ENCODE measurements at regions not wholly inside any gene's neighbourhood (a gene's known extent, or its start where the extent isn't known, plus 50 kb on each side); places are given as distances from the start of the nearest gene placed in this dataset.

DNA sequence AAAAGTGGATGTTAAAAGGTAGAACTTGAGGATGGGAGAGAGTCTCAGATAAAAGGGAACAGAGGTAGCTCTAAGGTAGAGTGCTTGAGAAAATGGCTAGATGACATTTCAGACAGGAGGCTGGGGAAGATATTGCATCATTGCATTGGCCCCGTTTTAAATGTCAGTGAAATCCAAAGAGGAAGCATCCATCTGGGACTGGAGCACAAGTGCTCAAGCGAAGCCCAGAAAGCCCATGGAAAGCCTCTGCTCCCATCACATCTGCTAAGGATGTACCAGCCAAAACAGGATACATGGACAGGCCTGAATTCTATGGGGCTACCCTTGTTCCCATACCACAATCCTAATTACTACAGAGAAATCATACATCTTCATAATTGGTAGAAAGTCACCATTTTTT is 581.5 kb upstream of the TMEM132C start:
- no peaks in the 10 kb centered on the region for H3K36me3 Mint-ChIP-seq (ENCODE audit: insufficient read depth)
- H3K27ac Mint-ChIP-seq (ENCODE audit: low read depth): no peak overlapping the region
- H3K9me3 Mint-ChIP-seq: no peaks in the 10 kb centered on the region
- ATAC-seq (replicated peaks; ENCODE audit: extremely low read depth, poor library complexity, severe bottlenecking) (no peak), DNase-seq (ENCODE audit: low spot score in 2 of 2) (no peak)
- no peaks in the 10 kb centered on the region for H3K4me1 Mint-ChIP-seq
- peaks cover 21% of the 10 kb centered on the region for H3K27me3 Mint-ChIP-seq
- no peak overlapping the region for H3K4me3 Mint-ChIP-seq

DNA sequence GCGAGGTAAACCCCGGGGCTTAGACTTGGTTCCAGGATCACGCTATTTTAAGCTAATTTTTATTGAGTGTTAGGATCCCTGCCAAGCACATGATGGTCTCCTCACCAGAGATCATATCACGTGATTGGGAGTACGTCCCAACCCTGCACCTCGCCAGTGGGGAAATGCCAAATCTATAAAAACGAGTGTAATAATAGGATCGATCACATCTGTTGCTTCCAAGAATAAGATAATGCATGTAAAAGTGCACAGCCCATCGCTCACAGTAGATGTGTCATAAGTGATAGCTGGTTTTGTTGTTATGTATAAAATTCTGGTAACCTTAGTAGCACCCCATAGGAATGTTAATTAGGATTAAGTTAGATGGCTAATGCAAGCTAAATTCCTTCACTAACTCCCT is 581.0 kb upstream of the TMEM132C start:
- ATAC-seq (replicated peaks; ENCODE audit: extremely low read depth, poor library complexity, severe bottlenecking): no peak
- no peaks in the 10 kb centered on the region for H3K36me3 Mint-ChIP-seq (ENCODE audit: insufficient read depth)
- no peak overlapping the region for H3K27ac Mint-ChIP-seq (ENCODE audit: low read depth)
- no peak overlapping the region for H3K4me3 Mint-ChIP-seq
- H3K4me1 Mint-ChIP-seq: no peaks in the 10 kb centered on the region
- peaks cover 21% of the 10 kb centered on the region for H3K27me3 Mint-ChIP-seq
- DNase-seq (ENCODE audit: low spot score in 2 of 2): no peak
- H3K9me3 Mint-ChIP-seq: no peaks in the 10 kb centered on the region

DNA sequence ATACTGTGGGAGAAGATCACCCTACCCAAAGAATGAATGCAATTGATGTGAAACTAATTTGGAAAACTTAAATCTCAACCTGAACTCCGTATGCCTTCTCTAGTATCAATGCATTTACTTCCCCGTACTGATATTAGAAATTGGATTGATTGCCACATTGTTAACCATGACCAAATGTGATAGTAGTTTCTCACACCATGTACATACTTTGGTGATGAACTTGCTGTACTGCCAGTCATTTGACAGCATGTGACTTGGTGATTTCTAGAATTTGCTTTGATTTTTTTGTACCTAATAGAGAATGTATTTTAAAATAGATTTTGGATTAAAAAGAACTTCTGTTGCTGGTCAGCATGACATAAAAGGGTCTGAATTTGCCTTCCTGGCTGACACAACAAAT is 579.8 kb upstream of the TMEM132C start:
- no peak for DNase-seq (ENCODE audit: low spot score in 2 of 2)
- H3K9me3 Mint-ChIP-seq: no peaks in the 10 kb centered on the region
- H3K4me1 Mint-ChIP-seq: no peaks in the 10 kb centered on the region
- no peak for ATAC-seq (replicated peaks; ENCODE audit: extremely low read depth, poor library complexity, severe bottlenecking)
- H3K36me3 Mint-ChIP-seq (ENCODE audit: insufficient read depth): no peaks in the 10 kb centered on the region
- H3K4me3 Mint-ChIP-seq: no peak overlapping the region
- H3K27me3 Mint-ChIP-seq: peaks cover 10% of the 10 kb centered on the region
- H3K27ac Mint-ChIP-seq (ENCODE audit: low read depth): no peak overlapping the region

DNA sequence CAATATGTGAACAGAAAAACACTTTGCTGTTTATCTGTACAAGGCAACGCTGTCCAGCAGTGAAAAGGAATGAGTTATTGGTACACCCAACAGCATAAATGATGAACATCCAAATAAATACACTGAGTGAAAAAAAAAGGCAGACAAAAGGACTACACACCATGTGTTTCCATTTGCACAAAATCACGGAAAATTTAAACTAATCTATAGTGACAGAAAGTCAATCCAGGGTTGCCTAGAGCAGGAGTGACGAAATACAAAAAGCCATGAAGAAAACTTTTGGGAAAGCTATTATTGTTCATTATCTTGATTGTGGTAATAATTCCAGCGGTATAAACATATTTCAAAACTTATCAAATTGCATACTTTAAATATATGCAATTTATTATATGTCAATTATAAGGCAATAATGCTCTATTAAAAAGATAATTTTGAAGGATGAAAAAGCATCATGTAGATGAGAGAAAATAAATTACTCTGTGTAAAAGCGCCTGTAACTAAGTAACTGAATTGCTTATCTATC is 578.0 kb upstream of the TMEM132C start:
- no peaks in the 10 kb centered on the region for H3K27me3 Mint-ChIP-seq
- H3K36me3 Mint-ChIP-seq (ENCODE audit: insufficient read depth): no peaks in the 10 kb centered on the region
- no peak overlapping the region for H3K4me3 Mint-ChIP-seq
- ATAC-seq (replicated peaks; ENCODE audit: extremely low read depth, poor library complexity, severe bottlenecking): no peak
- H3K9me3 Mint-ChIP-seq: no peaks in the 10 kb centered on the region
- H3K27ac Mint-ChIP-seq (ENCODE audit: low read depth): no peak overlapping the region
- no peak for DNase-seq (ENCODE audit: low spot score in 2 of 2)
- no peaks in the 10 kb centered on the region for H3K4me1 Mint-ChIP-seq

DNA sequence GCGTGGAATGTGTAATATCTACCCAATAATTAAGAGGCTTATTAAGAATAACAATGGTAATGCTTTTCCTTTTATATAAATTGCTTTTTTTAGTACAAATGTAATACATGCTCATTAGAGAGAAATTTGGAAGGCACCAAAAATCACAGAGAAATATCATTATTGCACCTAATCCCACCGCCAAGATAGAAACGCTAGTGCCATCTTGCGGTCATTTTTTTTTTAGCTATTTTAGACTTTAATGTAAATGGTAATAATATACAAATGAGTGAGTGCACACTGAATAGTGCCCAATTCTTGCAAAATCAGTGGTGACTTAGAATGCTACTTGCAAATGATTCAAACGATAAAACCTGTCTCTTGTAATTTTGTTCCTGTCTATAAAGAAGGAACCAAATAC is 576.8 kb upstream of the TMEM132C start:
- Mint-ChIP-seq H3K9me3 (no peaks in the 10 kb centered on the region), H3K4me3 (no peak overlapping the region), H3K4me1 (no peaks in the 10 kb centered on the region), H3K27ac (ENCODE audit: low read depth) (no peak overlapping the region), H3K27me3 (no peaks in the 10 kb centered on the region), H3K36me3 (ENCODE audit: insufficient read depth) (no peaks in the 10 kb centered on the region)
- ATAC-seq (replicated peaks; ENCODE audit: extremely low read depth, poor library complexity, severe bottlenecking) (no peak), DNase-seq (ENCODE audit: low spot score in 2 of 2) (no peak)

DNA sequence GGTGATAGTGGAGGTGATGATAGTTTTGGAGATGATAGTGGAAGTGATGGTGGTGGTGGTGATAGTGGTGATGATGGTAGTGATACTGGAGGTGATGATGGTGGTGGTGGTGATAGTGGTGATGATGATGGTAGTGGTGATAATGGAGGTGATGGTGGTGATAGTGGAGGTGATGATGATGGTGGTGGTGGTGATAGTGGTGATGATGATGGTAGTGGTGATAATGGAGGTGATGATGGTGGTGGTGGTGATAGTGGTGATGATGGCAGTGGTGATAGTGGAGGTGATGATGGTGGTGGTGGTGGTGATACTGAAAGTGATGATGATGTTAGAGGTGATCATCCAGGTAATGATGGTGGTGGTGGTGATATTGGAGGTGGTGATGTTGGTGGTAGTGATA is 570.0 kb upstream of the TMEM132C start:
- Mint-ChIP-seq H3K4me1 (no peaks in the 10 kb centered on the region), H3K4me3 (no peak overlapping the region), H3K9me3 (peaks cover 9% of the 10 kb centered on the region), H3K36me3 (ENCODE audit: insufficient read depth) (no peaks in the 10 kb centered on the region), H3K27ac (ENCODE audit: low read depth) (no peak overlapping the region), H3K27me3 (no peaks in the 10 kb centered on the region)
- DNase-seq (ENCODE audit: low spot score in 2 of 2): no peak
- ATAC-seq (replicated peaks; ENCODE audit: extremely low read depth, poor library complexity, severe bottlenecking): no peak

DNA sequence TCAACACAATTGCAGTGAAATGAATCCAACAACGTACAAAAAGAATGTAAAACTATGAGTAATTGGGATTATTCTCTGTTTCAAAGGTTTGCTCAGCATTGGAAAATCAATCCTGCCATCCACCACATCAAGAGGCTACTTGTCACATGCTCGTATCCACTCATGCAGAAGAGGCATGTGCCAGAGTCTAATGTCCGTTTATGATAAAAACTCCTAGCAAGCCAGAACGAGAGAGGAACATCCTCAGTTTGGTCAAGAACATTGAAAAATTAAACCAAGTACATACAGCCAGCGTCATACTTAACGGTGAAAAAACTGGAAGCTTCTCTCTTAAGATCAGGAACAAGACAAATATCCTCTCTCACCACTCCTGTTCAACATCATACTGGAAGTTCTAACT is 563.9 kb upstream of the TMEM132C start:
- H3K27ac Mint-ChIP-seq (ENCODE audit: low read depth): no peak overlapping the region
- peaks cover 18% of the 10 kb centered on the region for H3K9me3 Mint-ChIP-seq
- ATAC-seq (replicated peaks; ENCODE audit: extremely low read depth, poor library complexity, severe bottlenecking) (no peak), DNase-seq (ENCODE audit: low spot score in 2 of 2) (no peak)
- H3K4me3 Mint-ChIP-seq: no peak overlapping the region
- no peaks in the 10 kb centered on the region for H3K4me1 Mint-ChIP-seq
- H3K27me3 Mint-ChIP-seq: no peaks in the 10 kb centered on the region
- H3K36me3 Mint-ChIP-seq (ENCODE audit: insufficient read depth): no peaks in the 10 kb centered on the region

DNA sequence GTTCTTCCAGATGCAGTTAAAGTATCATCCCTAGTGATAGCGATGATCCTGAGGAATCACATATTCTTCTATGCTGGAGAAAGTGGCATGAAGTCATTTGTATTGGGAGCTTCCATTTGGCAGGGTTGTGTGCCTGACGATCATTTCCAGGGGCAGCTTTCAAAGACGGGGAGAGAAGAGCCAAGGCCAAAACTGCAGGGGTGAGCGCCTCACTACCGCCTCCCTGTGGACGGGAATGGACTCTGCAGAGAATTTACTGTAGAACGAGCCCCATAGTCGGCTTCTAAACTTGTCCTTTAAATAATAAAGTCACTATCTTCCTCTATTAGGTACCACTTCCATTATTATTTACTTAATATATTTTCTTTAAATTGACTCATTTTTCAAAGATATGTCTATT is 555.9 kb upstream of the TMEM132C start:
- ATAC-seq (replicated peaks; ENCODE audit: extremely low read depth, poor library complexity, severe bottlenecking) (no peak), DNase-seq (ENCODE audit: low spot score in 2 of 2) (no peak)
- Mint-ChIP-seq H3K4me3 (no peak overlapping the region), H3K36me3 (ENCODE audit: insufficient read depth) (no peaks in the 10 kb centered on the region), H3K4me1 (no peaks in the 10 kb centered on the region), H3K9me3 (no peaks in the 10 kb centered on the region), H3K27ac (ENCODE audit: low read depth) (no peak overlapping the region), H3K27me3 (no peaks in the 10 kb centered on the region)

DNA sequence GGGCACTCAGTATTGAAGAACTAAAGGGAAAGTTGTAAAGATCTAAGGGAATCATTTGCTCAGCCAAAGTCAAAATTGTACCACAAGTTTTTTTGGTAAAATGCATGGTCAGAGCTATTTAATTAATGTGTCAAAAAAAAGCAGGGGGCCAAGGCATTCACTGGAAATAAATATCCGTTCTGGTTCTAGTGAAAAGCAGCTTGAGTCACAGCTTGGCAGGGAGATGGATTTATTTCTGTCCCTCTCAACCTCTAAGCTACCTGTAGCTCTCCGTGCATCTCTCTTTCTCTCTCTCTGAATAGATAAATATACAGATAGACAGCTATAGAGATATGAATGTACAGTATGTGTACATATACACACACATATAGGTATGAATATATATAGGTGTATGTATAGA is 554.4 kb upstream of the TMEM132C start:
- Mint-ChIP-seq H3K4me3 (no peak overlapping the region), H3K27ac (ENCODE audit: low read depth) (no peak overlapping the region), H3K9me3 (no peaks in the 10 kb centered on the region), H3K27me3 (no peaks in the 10 kb centered on the region), H3K36me3 (ENCODE audit: insufficient read depth) (no peaks in the 10 kb centered on the region), H3K4me1 (no peaks in the 10 kb centered on the region)
- no peak for ATAC-seq (replicated peaks; ENCODE audit: extremely low read depth, poor library complexity, severe bottlenecking)
- no peak for DNase-seq (ENCODE audit: low spot score in 2 of 2)

DNA sequence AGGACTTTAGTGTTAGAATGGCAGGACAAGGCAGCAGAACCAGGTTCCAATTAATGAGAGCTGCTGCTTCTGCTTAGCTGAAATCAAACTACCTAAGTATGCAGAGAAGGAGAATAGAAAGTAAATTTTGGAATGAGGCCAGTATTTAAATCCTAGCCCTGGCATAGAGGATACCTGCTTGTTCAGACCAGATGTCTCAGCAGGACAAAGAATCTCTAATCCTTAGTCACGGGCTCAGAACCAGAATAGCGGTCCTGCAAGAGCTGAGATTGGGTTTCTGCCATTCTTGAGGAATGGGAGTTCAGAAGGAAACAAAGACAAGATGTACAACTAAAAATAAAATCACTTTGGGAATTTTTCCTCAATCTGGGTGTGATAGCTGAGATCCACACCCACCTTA is 550.8 kb upstream of the TMEM132C start:
- Mint-ChIP-seq H3K27me3 (no peaks in the 10 kb centered on the region), H3K27ac (ENCODE audit: low read depth) (no peak overlapping the region), H3K4me3 (no peak overlapping the region), H3K9me3 (no peaks in the 10 kb centered on the region), H3K4me1 (no peaks in the 10 kb centered on the region), H3K36me3 (ENCODE audit: insufficient read depth) (no peaks in the 10 kb centered on the region)
- DNase-seq (ENCODE audit: low spot score in 2 of 2): no peak
- no peak for ATAC-seq (replicated peaks; ENCODE audit: extremely low read depth, poor library complexity, severe bottlenecking)

DNA sequence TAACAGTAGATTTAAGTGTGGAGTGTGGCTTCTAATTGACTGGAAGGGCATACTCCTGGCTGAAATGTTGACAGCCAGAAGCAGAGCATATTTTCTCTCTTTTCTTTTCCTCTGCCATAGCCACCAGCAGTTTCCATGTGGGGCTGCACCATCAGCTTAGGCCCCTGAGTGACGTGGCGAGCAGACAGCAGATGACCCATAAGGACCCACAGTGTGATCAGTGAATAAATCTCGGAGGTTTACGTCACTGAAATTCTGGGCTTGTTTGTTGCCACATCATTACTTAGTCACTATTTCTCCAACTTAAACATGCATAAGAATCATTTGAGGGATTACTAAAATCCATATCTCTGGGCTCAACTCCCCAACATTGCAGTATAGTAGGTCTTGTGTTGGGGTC is 549.7 kb upstream of the TMEM132C start:
- no peak overlapping the region for H3K27ac Mint-ChIP-seq (ENCODE audit: low read depth)
- no peak overlapping the region for H3K4me3 Mint-ChIP-seq
- no peaks in the 10 kb centered on the region for H3K36me3 Mint-ChIP-seq (ENCODE audit: insufficient read depth)
- H3K27me3 Mint-ChIP-seq: no peaks in the 10 kb centered on the region
- no peaks in the 10 kb centered on the region for H3K9me3 Mint-ChIP-seq
- DNase-seq (ENCODE audit: low spot score in 2 of 2) (no peak), ATAC-seq (replicated peaks; ENCODE audit: extremely low read depth, poor library complexity, severe bottlenecking) (no peak)
- no peaks in the 10 kb centered on the region for H3K4me1 Mint-ChIP-seq

DNA sequence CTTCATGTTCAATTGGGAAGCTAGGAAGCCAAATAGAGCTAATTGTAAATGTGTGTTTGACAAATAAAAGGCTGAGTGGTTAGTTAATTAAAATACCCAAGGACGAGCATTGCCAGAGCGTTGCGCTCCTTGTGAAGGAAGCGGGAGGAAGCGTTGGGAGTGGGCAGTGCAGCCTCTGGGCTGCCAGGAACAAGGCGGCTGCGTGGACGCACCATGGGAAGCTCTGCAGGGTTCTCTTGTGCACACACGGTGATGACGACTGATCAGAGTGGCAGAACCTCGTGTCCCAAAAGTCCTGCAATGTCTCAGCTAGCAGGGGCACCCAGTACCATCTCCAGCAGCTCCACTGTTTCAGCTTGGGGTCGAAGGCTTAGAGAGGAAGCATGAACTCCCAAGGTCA is 546.6 kb upstream of the TMEM132C start:
- Mint-ChIP-seq H3K27me3 (no peaks in the 10 kb centered on the region), H3K4me3 (no peak overlapping the region), H3K4me1 (no peaks in the 10 kb centered on the region), H3K36me3 (ENCODE audit: insufficient read depth) (no peaks in the 10 kb centered on the region), H3K9me3 (no peaks in the 10 kb centered on the region), H3K27ac (ENCODE audit: low read depth) (no peak overlapping the region)
- DNase-seq (ENCODE audit: low spot score in 2 of 2) (no peak), ATAC-seq (replicated peaks; ENCODE audit: extremely low read depth, poor library complexity, severe bottlenecking) (no peak)

DNA sequence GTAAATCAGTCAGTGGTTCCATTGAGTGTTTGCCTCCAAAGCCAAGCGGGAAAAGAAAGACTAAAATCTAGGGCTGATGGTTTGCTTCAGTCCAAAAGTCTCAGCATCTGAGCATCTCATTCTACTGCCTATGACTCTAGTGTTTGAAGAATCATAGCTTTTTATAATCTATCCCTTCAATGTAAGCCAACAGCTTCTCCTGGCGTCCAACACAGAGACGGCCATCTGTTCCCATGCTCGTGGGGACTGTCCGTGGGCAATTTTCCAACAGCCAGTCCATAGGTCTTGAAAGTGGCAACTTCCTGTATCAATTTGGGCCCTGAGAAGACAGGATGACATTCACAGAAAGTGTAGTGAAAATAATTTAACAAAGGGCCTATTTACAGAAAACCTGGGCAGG is 544.4 kb upstream of the TMEM132C start:
- Mint-ChIP-seq H3K4me3 (no peak overlapping the region), H3K27ac (ENCODE audit: low read depth) (no peak overlapping the region), H3K36me3 (ENCODE audit: insufficient read depth) (no peaks in the 10 kb centered on the region), H3K4me1 (no peaks in the 10 kb centered on the region), H3K27me3 (no peaks in the 10 kb centered on the region), H3K9me3 (no peaks in the 10 kb centered on the region)
- DNase-seq (ENCODE audit: low spot score in 2 of 2) (no peak), ATAC-seq (replicated peaks; ENCODE audit: extremely low read depth, poor library complexity, severe bottlenecking) (no peak)

DNA sequence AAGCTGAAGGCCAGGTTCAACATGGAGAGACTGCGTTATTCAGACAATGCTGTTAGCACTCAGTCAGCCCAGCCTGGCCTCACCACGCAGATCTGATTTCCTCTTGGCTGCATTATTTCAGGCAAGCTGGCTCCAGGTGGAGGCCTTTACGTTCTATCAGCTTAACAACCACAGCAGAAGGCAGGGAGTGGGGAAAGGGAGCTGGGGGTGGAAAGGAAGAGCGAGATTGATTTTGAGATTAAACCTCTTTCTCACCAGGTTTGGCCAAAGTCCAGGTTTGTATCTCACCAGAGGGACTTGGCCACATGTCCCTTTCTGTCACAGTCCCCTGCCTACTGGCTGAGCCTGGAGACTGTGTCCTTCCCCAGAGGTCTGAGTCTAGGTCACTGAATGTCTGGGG is 543.7 kb upstream of the TMEM132C start:
- Mint-ChIP-seq H3K36me3 (ENCODE audit: insufficient read depth) (no peaks in the 10 kb centered on the region), H3K27me3 (no peaks in the 10 kb centered on the region), H3K9me3 (no peaks in the 10 kb centered on the region), H3K27ac (ENCODE audit: low read depth) (no peak overlapping the region), H3K4me1 (no peaks in the 10 kb centered on the region), H3K4me3 (no peak overlapping the region)
- DNase-seq (ENCODE audit: low spot score in 2 of 2): no peak
- no peak for ATAC-seq (replicated peaks; ENCODE audit: extremely low read depth, poor library complexity, severe bottlenecking)
